Neural cell (in vitro differentiated cells): ENCODE measurements at regions not wholly inside any gene's neighbourhood (a gene's known extent, or its start where the extent isn't known, plus 50 kb on each side); places are given as distances from the start of the nearest gene placed in this dataset.

ENCODE experiments used
- H2AFZ ChIP-seq: fragments of 200-600, 300-800 bp; sonication (generic), shearing (Covaris generic); 2 replicates; pipeline ENCODE4 v1.6.0; 2014; ENCODE audit warnings: low read depth, mild to moderate bottlenecking, antibody characterized with exemption, low read length, moderate library complexity
- H3F3A ChIP-seq: fragments of 200-600 bp; shearing (Covaris generic); 2 replicates; pipeline ENCODE4 v1.6.1; 2016; ENCODE audit warnings: mild to moderate bottlenecking, moderate library complexity, mixed read lengths, antibody characterized with exemption, low read length; ENCODE audit not compliant: insufficient read depth, poor library complexity, severe bottlenecking
- H3K27ac ChIP-seq: fragments of 200-600, 300-800 bp; sonication (generic), shearing (Covaris generic); 2 replicates; pipeline ENCODE4 v1.5.1; 2014; ENCODE audit warnings: mild to moderate bottlenecking, low read length, moderate library complexity
- H3K27me3 ChIP-seq: fragments of 300-800, 200-600 bp; sonication (generic), shearing (Covaris generic); 2 replicates; pipeline ENCODE4 v1.6.0; 2014; ENCODE audit warnings: mild to moderate bottlenecking, low read depth, low read length, moderate library complexity; ENCODE audit not compliant: insufficient read depth
- H3K36me3 ChIP-seq: fragments of 300-800, 200-600 bp; sonication (generic), shearing (Covaris generic); 2 replicates; pipeline ENCODE4 v1.5.1; 2014; ENCODE audit warnings: mild to moderate bottlenecking, antibody characterized with exemption, low read length, moderate library complexity; ENCODE audit not compliant: insufficient read depth
- H3K4me2 ChIP-seq: fragments of 300-800, 200-600 bp; sonication (generic), shearing (Covaris generic); 2 replicates; pipeline ENCODE4 v1.6.0; 2014; ENCODE audit warnings: mild to moderate bottlenecking, low read length
- H3K4me3 ChIP-seq: fragments of 300-800, 200-600 bp; sonication (generic), shearing (Covaris generic); 2 replicates; pipeline ENCODE4 v1.5.1; 2014; ENCODE audit warnings: mild to moderate bottlenecking, low read length, moderate library complexity
- H3K79me2 ChIP-seq: fragments of 200-600 bp; shearing (Covaris generic); replicated peaks from 2 replicates; pipeline ENCODE4 v1.6.0; 2014; ENCODE audit warnings: mild to moderate bottlenecking, low read length, moderate library complexity; ENCODE audit not compliant: insufficient read depth
- H3K9ac ChIP-seq: fragments of 300-800, 200-600 bp; sonication (generic), shearing (Covaris generic); 2 replicates; pipeline ENCODE4 v1.6.1; 2016; ENCODE audit warnings: mild to moderate bottlenecking, low read length, mixed read lengths
- H3K9me2 ChIP-seq: fragments of 200-600 bp; shearing (Covaris generic); 2 replicates; pipeline ENCODE4 v1.6.1; 2016; ENCODE audit warnings: mild to moderate bottlenecking, low read length, mixed read lengths; ENCODE audit not compliant: insufficient read depth
- H3K9me3 ChIP-seq: fragments of 200-600, 300-800 bp; sonication (generic), shearing (Covaris generic); 2 replicates; pipeline ENCODE4 v1.6.1; 2016; ENCODE audit warnings: mild to moderate bottlenecking, mixed run types, low read length, moderate library complexity, mixed read lengths
- H4K20me1 ChIP-seq: fragments of 200-600 bp; shearing (Covaris generic); 2 replicates; pipeline ENCODE4 v1.6.1; 2016; ENCODE audit warnings: mild to moderate bottlenecking, mixed run types; ENCODE audit not compliant: insufficient read depth
- EP300 ChIP-seq: fragments of 450-650 bp; conservative IDR thresholded peaks from 2 replicates; pipeline ENCODE4 v1.6.1; 2014; ENCODE audit warnings: antibody characterized with exemption, mild to moderate bottlenecking, moderate library complexity; ENCODE audit not compliant: poor library complexity, severe bottlenecking
- EZH2 ChIP-seq: fragments of 200-600, 300-800 bp; shearing (Covaris generic), sonication (generic); IDR thresholded peaks from 2 replicates; pipeline ENCODE4 v1.6.1; 2014; ENCODE audit warnings: antibody characterized with exemption, low read length, borderline replicate concordance, mild to moderate bottlenecking; ENCODE audit not compliant: insufficient read depth, poor library complexity, severe bottlenecking
- MXI1 ChIP-seq: fragments of 450-650 bp; conservative IDR thresholded peaks from 2 replicates; pipeline ENCODE4 v1.6.1; 2014; ENCODE audit warnings: antibody characterized with exemption, mild to moderate bottlenecking; ENCODE audit not compliant: poor library complexity, severe bottlenecking
- POLR2AphosphoS5 ChIP-seq: IDR thresholded peaks from 2 replicates; pipeline ENCODE4 v1.6.1; 2012
- RAD21 ChIP-seq: fragments of 450-650 bp; conservative IDR thresholded peaks from 2 replicates; pipeline ENCODE4 v1.6.1; 2014; ENCODE audit warnings: antibody characterized with exemption, mild to moderate bottlenecking, moderate library complexity
- SMC3 ChIP-seq: fragments of 450-650 bp; conservative IDR thresholded peaks from 2 replicates; pipeline ENCODE4 v1.6.1; 2014; ENCODE audit warnings: antibody characterized with exemption, mild to moderate bottlenecking, moderate library complexity; ENCODE audit not compliant: poor library complexity
- TAF1 ChIP-seq: IDR thresholded peaks from 2 replicates; pipeline ENCODE4 v1.6.1; 2012; ENCODE audit warnings: low read depth
- TF ChIP-seq, protein P1 (sequence below): fragments of 450-650 bp; IDR thresholded peaks from 2 replicates; pipeline ENCODE4 v1.5.1; 2014; ENCODE audit warnings: antibody characterized with exemption, mild to moderate bottlenecking, moderate library complexity; ENCODE audit not compliant: poor library complexity, severe bottlenecking
- TF ChIP-seq, protein P2 (sequence below): IDR thresholded peaks from 2 replicates; pipeline ENCODE4 v1.6.1; 2012; ENCODE audit warnings: borderline replicate concordance

DNA sequence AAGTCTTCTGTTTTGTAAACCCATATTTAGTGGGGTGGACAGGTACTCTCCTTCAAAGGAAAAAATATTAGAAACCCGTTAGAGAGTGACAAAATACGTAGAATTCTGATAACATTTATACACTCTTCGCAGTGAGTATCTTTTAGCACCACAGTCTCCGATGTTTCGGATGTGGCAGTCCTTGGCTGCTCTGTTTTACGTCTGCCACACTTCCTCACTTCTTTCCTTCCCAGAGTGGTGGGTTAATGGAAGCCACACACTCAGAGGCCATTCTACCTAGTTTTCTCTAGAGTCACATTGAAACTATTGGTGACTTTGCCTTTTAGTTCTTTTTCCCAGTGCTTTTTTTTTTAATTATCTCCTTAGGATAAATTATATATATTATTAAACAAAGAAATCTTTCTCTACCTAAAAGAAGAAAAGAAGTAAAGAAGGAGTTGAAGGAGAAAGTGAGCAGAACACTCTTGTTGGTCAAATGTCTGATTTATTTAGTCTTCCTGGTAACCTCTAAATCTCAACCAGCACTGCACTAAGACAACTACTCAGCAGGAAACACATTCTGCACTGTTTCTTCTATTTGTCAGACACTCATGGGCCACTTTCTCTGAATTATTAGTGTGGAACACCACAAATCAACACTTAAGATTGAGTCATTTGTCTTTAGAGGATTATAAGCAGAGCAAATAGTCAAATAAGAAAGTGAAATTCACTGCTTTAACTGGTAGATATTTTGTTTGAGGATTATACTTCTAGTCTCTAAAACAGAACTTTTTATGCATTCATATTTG, 451.3 kb upstream of the TMEFF2 start:
- Histone ChIP-seq H3K4me2 (no peak overlapping the region), H3K36me3 (no peaks in the 10 kb centered on the region), H3K9me2 (no peaks in the 10 kb centered on the region), H3K9me3 (no peaks in the 10 kb centered on the region), H2AFZ (no peak overlapping the region), H3K9ac (no peak overlapping the region), H4K20me1 (no peaks in the 10 kb centered on the region), H3K27ac (no peak overlapping the region), H3K4me3 (no peak overlapping the region), H3K27me3 (no peaks in the 10 kb centered on the region), H3F3A (no peaks in the 10 kb centered on the region), H3K79me2 (no peaks in the 10 kb centered on the region)
- TF ChIP-seq, protein P1, sequence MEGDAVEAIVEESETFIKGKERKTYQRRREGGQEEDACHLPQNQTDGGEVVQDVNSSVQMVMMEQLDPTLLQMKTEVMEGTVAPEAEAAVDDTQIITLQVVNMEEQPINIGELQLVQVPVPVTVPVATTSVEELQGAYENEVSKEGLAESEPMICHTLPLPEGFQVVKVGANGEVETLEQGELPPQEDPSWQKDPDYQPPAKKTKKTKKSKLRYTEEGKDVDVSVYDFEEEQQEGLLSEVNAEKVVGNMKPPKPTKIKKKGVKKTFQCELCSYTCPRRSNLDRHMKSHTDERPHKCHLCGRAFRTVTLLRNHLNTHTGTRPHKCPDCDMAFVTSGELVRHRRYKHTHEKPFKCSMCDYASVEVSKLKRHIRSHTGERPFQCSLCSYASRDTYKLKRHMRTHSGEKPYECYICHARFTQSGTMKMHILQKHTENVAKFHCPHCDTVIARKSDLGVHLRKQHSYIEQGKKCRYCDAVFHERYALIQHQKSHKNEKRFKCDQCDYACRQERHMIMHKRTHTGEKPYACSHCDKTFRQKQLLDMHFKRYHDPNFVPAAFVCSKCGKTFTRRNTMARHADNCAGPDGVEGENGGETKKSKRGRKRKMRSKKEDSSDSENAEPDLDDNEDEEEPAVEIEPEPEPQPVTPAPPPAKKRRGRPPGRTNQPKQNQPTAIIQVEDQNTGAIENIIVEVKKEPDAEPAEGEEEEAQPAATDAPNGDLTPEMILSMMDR, result no peak
- TF ChIP-seq MXI1 (no peak), EP300 (no peak), RAD21 (no peak), POLR2AphosphoS5 (no peak), TAF1 (no peak), SMC3 (no peak)

DNA sequence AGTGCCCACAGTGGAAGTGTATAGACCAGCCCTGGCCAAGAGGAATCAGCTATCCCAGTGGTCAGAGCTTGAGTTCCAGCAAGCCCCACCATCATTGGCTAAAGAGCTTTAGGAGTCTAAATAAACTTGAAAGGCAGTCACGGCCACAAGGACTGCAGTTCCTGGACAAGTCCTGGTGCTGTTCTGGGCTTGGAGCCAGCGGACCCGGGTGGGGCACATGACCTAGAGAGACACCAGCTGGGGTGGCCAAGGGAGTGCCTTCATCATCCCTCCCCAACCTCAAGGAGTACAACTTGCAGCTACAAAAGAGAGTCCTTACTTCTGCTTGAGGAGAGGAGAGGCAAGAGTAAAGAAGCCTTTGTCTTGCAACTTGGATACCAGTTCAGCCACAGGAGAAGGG, 439.8 kb upstream of the TMEFF2 start:
- Histone ChIP-seq H3K27me3 (no peaks in the 10 kb centered on the region), H3K79me2 (no peaks in the 10 kb centered on the region), H3K9ac (no peak overlapping the region), H3K27ac (no peak overlapping the region), H3K36me3 (no peaks in the 10 kb centered on the region), H3K9me3 (no peaks in the 10 kb centered on the region), H3K9me2 (no peaks in the 10 kb centered on the region), H3F3A (no peaks in the 10 kb centered on the region), H4K20me1 (no peaks in the 10 kb centered on the region), H2AFZ (no peak overlapping the region), H3K4me3 (no peak overlapping the region), H3K4me2 (no peak overlapping the region)
- TF ChIP-seq RAD21 (no peak), MXI1 (no peak), EP300 (no peak), POLR2AphosphoS5 (no peak), TAF1 (no peak), SMC3 (no peak), EZH2 (no peak)
- TF ChIP-seq, protein P2, sequence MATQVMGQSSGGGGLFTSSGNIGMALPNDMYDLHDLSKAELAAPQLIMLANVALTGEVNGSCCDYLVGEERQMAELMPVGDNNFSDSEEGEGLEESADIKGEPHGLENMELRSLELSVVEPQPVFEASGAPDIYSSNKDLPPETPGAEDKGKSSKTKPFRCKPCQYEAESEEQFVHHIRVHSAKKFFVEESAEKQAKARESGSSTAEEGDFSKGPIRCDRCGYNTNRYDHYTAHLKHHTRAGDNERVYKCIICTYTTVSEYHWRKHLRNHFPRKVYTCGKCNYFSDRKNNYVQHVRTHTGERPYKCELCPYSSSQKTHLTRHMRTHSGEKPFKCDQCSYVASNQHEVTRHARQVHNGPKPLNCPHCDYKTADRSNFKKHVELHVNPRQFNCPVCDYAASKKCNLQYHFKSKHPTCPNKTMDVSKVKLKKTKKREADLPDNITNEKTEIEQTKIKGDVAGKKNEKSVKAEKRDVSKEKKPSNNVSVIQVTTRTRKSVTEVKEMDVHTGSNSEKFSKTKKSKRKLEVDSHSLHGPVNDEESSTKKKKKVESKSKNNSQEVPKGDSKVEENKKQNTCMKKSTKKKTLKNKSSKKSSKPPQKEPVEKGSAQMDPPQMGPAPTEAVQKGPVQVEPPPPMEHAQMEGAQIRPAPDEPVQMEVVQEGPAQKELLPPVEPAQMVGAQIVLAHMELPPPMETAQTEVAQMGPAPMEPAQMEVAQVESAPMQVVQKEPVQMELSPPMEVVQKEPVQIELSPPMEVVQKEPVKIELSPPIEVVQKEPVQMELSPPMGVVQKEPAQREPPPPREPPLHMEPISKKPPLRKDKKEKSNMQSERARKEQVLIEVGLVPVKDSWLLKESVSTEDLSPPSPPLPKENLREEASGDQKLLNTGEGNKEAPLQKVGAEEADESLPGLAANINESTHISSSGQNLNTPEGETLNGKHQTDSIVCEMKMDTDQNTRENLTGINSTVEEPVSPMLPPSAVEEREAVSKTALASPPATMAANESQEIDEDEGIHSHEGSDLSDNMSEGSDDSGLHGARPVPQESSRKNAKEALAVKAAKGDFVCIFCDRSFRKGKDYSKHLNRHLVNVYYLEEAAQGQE, result no peak
- TF ChIP-seq, protein P1, result no peak
